AG09319 (cell line): ENCODE measurements at regions not wholly inside any gene's neighbourhood (a gene's known extent, or its start where the extent isn't known, plus 50 kb on each side); places are given as distances from the start of the nearest gene placed in this dataset.

Experiments used
- DNase-seq: peaks from one replicate; pipeline ENCODE4 v3.0.0-alpha.2; 2010; ENCODE audit warnings: low read depth; ENCODE audit errors: extremely low read depth
- TF ChIP-seq, protein P1 (sequence below): IDR thresholded peaks from 2 replicates; pipeline ENCODE4 v1.5.1; 2011; ENCODE audit warnings: low read depth, mild to moderate bottlenecking, inconsistent platforms, low read length, moderate library complexity

DNA sequence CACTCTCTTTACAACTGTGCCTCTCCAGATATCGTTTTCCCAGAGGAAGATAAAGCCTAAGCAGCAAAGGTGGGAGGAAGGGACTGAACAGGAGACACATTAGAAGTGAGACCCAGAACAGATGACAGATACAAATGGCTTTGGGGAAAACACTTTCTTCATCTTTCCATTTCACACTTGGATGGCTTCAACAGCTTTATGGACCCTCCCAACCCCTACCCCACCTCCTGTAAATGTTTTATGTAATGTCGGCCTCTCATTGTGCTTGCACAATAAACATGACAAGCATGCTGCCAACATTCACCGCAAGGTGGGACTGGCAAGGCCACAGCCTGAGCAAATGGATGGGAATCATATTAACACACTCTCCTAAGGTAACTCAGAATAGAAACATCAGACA, 1088.6 kb downstream of the TUSC7 start:
- DNase-seq: no peak
- TF ChIP-seq, protein P1, sequence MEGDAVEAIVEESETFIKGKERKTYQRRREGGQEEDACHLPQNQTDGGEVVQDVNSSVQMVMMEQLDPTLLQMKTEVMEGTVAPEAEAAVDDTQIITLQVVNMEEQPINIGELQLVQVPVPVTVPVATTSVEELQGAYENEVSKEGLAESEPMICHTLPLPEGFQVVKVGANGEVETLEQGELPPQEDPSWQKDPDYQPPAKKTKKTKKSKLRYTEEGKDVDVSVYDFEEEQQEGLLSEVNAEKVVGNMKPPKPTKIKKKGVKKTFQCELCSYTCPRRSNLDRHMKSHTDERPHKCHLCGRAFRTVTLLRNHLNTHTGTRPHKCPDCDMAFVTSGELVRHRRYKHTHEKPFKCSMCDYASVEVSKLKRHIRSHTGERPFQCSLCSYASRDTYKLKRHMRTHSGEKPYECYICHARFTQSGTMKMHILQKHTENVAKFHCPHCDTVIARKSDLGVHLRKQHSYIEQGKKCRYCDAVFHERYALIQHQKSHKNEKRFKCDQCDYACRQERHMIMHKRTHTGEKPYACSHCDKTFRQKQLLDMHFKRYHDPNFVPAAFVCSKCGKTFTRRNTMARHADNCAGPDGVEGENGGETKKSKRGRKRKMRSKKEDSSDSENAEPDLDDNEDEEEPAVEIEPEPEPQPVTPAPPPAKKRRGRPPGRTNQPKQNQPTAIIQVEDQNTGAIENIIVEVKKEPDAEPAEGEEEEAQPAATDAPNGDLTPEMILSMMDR: no peak

DNA sequence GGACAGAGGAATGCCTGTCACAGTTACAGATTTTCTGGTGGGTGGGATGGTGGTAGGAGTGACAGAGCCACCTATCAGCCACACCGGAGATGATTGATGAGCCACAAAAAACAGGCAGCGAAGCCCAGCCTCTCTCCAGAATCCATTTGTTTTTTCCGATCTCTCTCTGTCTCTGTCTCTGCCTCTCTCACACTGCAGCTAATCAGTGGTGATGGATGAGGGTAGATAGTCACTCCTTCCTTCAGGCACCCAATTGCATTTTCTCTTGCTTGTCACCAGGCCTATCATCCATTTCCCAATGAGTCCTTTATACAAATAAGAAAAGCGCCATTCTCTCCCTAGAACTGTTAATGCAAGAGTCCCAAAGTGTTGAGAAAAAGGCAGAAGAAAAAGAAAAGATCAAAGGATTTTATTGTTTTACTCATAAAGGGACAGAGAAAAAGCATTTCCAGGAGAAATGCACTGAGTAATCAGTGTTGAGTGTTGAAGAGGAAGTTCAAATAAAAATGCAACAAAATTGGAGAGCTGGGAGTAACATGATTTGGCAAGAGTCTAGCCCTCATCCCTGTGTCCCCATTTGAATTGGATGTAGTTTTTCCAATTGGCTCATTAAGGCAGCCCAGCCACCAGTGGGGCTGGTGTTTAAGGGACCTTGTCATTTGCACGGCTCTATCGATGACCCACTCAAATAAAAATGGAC, 1089.3 kb downstream of the TUSC7 start:
- TF ChIP-seq, protein P1: no peak
- DNase-seq: no peak

DNA sequence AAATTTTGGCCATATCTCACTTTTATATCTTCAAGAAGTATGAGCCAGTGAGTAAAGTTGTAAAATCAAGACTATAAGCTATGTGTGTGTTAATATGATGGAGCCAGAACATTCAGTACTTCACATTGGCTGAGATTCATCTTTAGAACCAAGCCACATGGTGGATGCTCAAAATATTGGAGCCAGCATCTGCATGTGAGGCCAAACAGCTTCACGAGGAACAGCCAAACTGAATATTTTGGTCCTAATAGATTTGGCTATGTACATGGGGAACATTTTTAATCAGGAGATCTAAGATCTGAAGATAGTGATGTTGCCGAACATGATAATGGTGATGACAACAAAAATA, 1089.8 kb downstream of the TUSC7 start:
- no peak for DNase-seq
- TF ChIP-seq, protein P1: no peak

DNA sequence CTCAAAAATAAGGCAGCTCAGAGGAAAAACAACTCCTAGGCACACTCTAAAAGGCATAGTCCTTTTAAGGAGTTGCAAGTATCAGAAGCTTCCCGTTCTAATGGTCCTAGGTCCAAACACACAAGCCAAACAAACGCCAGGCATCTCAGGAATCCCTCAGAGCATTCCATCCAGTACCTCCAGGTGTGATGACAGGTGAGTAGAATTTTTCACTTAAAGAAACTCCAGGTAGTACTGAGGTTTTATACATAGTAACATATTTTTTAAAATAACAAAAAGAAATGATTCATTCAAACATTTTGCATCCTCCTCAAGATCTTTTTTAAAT, 1092.3 kb downstream of the TUSC7 start:
- no peak for DNase-seq
- TF ChIP-seq, protein P1: no peak

DNA sequence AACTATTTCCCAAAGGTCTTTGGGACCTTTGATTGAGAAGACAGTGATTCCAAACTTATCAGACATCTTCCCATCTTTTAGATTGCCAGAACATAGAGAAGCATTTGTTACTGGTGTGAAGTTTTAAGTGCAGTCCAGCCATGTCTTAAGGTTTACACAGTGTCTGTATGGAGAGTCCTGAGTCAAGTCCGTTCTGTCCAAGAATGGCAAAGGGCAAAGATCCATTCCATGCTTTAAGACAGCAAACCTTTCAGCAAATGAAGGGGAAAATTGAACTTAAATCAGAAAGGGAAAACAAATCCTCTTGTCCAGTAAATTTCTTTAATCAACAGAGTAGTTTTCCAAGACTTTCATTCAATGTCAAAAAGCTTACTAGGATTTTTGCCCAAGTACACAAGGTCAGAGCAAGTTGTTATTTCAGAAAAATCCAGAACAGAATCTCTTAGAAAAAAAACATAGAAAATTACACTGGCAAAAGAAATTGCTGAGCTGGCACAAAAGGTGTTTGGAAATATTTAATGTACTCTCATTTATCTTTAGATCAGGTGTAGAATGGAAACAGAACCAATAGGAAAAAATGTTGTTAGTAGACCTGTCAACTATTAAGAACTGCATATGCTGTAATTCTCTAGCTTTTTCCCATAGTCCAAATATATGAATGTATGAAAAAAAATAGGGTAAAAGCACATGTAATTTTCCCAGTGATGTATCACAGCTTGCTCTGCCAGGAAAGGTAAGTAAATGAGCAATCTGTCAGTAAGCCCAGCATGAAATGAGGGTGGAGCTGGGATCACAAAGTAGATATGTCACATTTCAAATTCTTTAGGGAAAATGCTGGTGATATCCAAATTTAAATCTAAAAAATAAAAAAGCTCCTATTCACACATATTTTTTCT, 1099.9 kb downstream of the TUSC7 start:
- TF ChIP-seq, protein P1: no peak

DNA sequence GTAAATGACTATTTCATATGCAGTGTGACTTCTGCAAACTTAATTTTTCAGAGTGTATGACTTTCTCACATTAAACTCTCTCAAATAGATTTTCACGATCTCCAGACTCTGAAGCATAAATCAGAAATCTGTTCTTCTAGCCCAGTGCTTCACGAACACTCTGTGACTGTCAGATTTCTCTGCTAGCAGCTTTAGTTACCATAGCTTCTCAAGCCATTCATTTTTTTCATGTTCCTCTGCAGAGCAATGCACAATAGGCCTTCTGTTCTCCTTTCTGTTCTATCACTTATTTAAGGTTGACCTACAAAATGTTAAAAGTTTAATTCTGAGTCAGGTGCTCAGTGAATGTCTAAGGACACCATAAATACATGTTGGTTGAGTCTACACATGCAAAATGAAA, 1102.2 kb downstream of the TUSC7 start:
- DNase-seq: no peak
- TF ChIP-seq, protein P1: no peak

More for the DNA sequence above, 1099.9 kb downstream of the TUSC7 start:
- no peak for DNase-seq

DNA sequence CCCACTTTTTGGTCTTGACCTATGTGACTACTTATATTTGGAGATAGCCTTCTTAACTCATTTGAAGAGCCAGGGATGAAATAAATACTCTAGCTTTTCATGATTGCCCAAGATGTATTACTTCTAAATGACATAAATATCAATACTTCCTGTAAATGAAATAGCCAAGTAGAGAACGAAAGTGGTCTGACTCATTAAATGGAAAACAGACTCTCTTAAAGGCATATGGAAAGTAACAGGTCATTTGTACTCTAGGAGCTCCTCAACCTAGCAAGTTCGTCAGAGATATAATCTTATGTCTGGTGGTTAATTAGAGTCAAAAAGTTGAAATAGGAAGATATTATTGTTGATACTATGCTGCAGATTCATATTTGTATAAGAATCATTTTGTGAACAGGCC, 1105.4 kb downstream of the TUSC7 start:
- TF ChIP-seq, protein P1: no peak
- DNase-seq: peak; percentile 25
